ENCODE measurements at regions not wholly inside any gene's neighbourhood (a gene's known extent, or its start where the extent isn't known, plus 50 kb on each side); places are given as distances from the start of the nearest gene placed in this dataset.

DNA sequence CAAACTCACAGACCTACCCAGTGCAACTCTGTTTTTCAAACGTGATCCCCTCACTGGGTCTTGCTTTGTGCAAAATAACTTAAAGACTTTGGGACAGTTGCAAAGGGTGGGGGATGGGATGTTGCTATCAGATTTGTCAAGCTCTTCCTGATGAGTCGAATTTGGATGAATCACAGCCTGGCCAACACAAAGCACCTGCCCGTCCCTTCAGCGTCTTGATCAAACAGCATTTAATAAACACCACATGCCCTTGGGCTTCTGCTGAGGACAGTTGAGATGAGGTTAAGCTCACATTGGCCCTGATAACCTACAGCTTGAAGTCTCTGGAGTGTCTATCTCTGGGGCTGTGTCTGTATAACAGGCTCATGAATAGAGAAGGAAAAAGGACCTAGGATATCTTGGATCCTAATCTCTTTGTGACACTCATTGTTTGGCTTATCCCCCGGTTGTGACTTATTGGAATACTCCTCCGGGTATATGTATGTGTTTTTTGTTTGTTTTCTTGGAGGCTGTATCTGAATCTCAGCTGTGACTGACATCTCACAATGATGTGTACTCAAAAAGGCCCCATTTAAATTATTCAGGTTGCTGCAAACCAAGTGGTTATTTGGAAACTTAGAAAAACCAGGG lies 132.6 kb upstream of the NAMPT start:
- DNase-seq, result no peak

DNA sequence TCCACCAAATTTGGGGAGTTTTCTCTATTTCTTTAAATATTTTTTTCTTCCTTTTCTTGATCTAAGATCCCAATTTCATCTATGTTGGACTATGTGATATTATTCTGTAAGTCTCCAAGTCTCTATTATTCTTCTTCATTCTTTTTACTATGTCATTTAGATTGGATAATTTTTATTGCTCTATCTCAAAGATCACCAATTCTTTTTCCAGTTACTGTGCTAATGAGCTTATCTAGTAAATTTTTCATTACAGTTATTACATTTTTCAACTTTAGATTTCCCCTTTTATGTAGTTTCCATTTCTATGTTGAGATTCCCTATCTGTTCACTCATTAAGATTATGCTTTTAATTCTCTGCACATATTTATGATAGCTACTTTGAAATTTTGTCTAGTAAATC lies 131.6 kb upstream of the NAMPT start:
- DNase-seq, result no peak

DNA sequence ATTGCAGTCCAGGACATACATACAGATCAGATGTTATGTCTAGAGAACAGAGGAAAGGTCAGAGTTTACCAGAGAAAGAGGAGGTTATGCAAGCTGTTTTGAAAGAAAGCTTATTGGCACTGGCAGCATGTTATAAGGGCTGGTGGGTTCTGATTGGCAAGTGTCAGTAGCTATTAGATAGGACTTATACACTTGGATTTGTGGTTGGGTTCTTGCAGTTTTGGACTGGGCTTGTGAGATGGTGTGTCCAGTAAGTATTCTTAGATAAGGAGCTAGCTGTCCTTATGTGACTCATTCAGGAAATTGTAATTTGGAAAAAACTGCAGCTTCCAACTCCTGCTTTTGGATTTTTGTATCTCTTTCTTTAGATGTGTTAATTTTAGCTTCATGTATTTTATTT lies 130.7 kb upstream of the NAMPT start:
- DNase-seq, result no peak

DNA sequence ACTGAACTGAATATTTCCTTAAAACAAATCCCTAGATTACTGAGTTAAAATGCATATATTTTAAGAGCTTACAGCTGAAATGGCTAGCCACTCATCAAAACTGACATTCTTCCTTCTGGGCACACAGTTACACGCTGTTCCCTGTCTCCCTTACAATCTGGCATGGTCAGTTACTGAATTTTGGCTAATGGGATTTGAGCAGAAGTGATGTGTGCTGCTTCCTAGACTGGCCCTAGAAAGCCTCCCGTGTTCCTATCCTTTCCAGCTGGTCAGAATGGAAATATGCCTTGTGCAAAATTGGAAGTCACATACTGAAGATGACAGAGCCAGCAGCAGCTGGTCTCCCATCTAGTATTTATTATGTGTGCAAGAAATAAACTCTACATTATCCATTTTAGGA lies 128.7 kb upstream of the NAMPT start:
- no peak for DNase-seq

DNA sequence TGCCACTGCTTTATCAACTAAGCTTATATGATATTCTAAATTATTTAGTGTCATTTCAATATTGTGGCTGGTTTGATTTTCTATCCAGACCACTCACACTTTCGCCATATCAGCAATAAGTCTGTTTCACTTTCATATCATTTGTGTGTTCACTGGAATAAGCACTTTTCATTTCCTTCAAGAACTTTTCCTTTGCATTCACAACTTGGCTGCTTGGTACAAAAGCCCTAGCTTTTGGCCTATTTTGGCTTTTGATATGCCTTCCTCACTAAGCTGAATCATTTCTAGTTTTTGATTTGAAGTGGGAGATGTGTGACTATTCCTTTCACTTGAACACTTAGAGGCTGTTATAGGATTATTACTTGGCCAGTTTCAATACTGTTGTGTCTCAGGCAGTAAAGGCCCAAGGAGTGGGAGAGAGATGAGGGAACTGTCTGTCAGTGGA lies 120.9 kb upstream of the NAMPT start:
- no peak for DNase-seq

DNA sequence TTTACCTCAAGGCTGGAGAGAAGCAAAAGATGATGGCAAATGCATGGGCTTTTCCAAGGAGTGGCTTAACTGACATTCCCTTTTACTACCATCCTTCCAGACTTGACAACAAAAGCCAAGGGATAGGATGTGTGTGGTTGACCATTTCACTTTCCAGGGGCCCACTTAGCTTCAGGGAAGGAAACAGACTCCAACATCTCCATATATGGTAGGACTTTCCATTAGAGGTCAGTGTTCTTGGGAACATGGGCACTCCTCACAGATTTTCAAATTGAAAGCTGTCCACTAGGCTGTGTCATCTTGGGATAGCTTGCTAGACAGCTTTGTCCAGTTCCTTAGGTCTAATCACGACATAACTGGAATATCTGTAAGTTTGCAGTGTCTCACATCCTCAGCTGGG lies 118.1 kb upstream of the NAMPT start:
- no peak for DNase-seq

DNA sequence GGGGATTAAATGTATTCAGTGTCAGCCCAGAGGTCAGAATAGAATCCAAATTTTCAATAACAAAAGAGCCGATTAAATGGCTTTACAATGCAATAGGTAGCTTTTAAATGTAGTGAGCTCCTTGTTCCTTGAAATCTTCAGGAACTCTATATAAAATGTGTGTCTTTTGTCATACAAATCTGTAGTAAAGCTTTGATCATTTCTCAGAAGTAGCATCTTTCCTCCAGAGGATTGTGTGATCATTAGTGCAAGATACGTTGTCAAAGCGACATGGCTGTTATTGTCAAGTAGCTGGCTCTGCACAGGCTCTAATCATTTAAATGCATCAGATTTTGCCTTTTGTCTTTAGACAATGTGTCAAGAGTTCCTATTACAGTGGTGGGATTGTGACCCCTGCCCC lies 116.1 kb upstream of the NAMPT start:
- no peak for DNase-seq

DNA sequence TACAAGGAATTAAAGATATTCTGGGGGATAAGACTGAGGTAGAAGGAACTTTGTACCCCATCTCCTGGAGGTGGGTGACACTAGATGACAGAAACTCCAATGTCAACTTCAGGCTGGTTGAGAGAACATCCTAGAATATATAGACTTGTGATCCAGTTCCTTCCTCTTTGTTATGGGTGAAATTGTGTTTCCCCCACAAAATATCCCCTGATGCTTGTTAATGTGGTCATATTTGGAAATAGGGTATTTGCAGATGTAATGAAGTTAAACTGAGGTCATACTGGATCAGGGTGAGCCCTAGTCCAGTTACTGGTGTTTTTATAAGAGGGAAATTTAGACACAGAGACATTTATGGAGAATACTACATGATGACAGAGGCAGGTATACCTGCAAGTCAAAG lies 114.0 kb upstream of the NAMPT start:
- DNase-seq, result no peak

DNA sequence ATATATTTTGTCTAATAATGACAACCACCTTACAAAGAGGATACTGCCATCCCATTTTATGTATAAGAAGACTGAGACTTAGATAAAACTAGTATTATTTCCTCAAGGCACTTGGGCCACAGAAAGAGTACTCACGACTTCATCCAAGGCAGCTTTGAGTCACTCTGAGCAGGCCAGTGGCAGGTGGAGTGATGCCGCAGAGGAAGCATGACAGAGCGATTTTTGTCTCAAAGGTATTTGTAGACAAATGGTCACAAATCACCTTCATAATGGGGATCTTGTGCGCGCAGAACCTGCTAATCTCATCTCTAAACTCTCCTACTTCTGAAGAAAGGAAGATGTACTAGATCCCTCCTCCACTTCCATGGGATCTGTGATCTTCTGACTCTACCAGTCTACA lies 113.2 kb upstream of the NAMPT start:
- DNase-seq, result no peak

DNA sequence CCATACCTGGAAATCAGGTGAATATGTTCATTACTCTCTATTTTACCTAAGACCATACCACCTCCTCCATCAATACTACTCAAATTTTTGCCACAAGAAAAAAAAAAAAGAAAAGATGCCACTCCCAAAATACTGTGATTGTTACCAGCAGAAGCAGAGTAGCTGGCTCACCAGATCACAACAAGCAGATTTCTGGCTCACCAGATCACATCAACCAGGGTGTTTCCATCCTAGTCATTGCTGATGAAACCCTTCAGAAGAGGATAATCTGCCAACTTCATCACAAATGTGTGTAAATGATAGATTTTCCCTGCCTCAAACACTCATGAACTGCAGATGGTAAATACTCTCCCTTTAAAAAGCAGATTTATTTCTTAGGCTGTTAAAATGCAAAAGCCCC lies 109.7 kb upstream of the NAMPT start:
- no peak for DNase-seq

DNA sequence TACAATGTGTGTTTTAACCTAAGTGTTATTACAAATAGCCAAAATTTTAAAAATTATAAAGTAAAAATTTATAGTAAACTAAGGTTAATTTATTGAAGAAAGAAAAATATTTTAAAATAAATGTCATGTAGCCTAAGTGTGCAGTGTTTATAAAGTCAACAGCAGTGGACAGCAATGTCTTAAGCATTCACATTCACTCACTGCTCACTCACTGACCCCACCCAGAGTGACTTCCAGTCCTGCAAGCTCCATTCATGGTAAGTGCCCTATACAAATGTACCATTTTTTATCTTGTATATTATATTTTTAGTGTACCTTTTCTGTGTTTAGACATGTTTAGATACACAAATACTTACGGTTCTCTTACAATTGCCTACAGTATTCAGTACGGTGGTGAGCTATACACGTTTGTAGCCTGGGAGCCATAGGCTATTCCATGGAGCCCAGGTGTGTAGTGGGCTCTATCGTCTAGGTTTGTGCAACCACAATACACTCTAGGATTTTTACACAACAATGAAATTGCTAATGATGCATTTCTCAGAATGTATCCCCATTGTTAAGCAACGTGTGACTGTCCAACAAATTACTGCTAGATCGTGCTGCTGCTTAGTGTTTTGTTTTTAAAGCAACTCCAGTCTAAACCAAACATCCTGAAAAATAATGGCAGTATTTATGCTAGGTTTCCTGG lies 108.9 kb upstream of the NAMPT start:
- DNase-seq, result no peak

DNA sequence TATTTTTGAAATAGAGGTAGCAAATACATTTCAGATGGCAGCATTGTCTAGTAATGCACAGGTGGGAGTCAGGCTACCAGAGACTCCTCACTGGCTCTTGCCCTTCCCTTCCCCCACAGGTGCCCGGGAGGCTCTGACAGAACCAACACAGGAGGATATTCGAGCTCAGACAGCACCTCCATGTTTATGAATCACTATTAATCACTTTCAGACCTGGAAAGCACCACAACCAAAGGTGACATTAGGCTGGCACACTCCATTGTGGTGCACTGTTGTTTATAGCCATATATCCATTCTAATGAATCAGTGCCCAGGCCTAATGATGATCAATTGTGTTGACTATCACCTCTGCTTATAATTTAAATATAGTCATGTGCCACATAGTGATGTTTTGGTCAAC lies 107.8 kb upstream of the NAMPT start:
- no peak for DNase-seq

DNA sequence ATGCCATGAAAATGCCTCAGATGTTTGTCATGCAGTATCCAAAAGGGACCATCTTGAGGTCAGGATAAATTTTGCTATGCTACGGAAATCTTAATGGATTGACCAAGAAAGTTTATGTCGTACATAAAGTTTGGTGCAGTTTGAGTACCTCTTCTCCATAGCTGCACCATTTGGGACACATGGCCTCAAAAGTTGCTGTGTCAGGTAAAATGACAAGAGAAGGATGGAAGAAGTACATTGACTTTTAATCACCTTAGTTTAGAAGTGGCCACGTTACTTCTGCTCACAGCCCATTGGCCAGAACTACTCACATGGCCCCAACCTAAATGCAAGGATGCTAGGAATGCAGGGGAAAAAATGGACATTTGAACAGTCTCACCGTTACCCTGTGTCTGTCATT lies 107.4 kb upstream of the NAMPT start:
- DNase-seq, result no peak

DNA sequence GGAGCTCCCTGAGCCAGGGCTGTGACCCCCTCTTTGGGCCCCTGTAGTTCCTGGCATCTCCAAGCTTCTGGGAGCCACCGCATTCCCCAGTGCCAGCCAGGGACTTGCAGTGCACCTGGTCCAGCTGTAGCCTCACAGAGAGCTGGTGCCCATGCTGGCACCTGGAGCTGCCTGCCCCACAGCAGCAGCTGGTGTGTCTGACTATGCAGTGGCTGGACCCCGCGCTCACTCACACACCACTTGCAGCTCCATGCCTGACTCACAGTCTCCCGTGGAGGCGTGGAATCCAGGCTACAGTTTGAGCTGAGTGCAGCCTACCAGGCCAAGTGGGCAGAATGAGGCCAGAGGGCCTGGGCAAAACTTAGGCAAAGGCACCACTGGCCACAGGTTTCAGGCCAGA lies 102.2 kb upstream of the NAMPT start:
- DNase-seq, result no peak

DNA sequence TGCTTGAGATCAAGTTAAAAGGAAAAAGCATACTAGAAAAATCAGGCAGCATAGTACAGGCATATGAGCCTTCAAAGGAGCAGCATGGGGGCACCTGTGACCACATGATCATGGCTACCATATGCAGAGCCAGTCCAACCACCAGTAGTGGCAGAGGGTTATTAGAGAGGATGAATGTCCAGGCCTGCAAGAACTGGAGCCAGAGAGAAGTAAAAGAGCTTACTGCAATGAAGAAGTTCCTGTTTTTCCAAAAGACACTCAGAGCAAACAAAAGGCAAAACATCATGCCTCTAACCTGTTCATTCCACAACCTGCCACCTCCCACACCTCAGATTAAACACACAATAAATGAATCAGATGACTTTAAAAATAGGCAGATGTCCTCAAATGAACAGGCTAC lies 99.6 kb upstream of the NAMPT start:
- no peak for DNase-seq

DNA sequence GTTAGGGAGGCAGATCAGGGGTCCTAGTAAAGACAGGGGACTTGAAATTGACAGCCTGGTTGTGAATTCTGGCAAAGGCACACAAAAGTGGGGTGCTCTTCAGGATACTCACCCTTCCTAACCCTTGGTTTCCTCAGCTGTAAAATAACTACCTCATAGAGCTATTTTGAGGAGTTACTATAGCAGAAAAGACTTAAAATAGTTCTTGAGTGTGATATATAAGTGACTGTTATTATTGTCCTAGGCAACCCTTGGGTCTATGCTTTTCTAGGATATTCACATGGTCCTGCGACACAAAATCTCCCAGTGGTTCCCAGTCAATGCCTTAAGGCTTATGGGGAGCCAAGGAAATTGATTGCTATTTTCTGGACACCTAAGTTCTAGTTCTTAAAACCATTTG lies 98.1 kb upstream of the NAMPT start:
- no peak for DNase-seq

DNA sequence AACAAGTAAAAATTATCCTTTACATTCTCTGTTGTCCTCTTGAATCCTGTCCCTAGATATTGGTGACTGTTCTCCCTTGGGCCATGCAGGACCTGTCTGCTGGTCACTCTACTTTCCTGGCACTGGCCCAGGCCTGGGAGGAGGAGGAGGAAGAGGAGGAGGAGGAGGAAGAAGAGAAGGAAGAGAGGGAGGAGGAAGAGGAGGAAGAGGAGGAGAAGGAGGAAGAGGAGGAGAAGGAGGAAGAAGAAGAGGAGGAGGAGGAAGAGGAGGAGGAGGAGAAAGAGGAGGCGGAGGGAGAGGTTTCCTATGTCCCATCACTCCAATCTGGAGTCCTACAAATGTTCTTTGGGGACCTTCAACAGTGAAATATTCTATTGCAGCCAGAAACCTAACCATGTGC lies 97.3 kb upstream of the NAMPT start:
- no peak for DNase-seq

DNA sequence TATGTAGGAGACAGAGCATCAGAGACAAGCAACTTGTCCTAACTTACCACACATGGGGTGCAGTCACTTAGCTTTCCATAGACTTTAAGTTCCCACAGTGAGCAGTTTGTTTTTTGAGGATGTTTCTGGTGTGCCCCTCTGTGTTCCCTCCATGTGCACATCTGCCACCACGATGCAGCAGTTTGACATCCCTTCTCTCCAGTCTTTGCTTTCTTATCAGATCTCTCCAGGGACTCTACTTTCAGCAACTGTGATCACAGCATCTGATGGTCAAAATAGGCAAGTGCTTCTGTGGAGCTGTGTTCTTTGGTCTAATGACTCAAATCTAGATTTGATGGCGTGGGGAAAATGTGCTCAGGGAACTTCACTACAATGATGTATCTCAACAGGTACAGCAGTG lies 96.5 kb upstream of the NAMPT start:
- DNase-seq, result no peak

DNA sequence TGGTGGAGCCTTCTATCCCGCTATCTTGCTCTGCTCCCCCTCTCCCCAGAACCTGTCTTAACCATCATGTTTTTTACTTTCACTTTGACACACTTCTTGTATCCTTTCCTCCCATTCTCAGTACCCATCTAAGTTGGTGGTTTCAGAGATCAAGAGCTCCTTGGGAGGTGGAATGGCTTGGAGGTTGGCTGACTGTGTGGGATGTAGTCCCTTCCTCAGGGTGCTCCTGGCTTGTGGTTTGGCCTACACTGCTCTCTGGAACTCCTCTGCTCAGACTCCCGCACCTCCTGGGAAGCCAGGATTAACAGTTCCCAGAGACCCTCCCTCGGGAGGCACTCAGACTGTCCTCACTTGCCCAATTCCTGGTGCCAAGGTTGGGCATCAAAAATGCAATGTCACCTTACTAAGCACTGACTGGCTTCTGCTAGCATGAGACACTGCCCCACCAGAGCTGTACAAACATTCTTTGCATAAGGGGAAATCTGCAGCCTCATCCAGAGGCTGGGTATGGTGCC lies 93.1 kb upstream of the NAMPT start:
- no peak for DNase-seq

DNA sequence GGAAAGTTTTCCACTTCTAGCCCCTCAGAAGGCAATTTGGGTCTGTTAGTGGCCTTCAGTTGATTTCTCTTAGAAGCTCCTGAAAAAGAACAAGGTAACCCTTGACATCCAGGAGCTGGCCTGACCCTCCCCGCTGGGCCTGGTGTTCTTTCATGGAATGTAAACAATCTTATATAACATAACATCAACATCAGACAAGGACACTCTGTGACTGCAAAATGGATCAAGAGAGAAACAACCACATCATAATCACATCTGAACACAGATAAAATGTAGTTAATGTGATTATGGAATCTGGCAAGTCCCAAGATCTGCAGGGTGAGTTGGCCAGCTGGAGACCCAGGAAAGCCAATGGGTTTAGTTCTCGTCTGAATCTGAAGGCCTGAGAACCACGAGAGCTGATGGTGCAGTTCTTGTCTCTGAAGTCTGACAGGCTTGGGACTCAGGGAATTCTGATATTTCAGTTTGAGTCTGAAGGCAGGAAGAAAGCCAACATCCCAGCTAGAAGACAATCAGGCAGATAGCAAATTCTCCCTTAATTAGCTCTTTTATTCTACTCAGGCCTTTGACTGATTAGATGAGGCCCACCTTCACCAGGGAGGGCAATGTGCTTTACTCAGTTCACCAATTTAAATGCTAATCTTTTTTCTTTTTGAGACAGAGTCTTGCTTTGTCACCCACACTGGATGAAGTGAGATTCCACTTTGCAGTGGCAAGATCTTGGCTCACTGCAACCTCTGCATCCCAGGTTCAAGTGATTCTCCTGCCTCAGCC lies 91.4 kb upstream of the NAMPT start:
- no peak for DNase-seq

DNA sequence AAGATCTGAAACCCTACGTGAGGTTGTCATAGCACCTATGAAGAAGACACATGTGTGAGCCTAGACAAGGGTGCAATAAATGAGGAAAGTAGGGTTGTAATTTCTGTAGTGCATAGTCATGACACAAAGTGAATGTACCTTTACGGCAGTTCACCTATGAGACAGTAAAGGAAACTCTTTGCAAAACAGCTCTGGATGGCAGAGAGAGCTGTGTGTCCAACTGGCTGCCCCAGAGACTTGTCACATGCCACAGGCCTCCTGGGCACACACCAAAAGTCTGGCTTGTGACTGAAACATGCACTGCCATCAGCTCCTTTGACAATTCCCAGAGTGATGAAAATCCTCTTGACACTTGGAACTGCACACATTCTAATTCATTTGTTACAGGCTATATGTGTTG lies 90.7 kb upstream of the NAMPT start:
- no peak for DNase-seq

DNA sequence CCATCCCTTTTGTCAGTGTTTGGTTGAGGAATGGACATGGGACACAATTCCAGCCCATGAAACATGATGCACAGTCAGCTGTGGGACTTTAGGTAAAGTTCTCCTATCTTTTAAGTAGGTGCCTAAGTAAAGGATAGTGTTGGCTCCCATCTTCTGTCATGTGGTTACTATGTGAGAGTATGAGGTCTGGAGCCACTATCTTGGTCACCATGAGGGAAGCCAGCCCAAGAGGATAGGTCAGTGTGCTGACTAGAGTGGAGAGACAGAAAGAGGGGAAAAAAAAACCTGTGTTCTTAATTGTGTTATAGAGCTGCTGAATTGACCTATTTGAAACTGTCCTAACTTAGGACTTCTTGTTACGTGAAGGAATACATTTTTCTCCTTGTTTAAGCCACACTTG lies 89.7 kb upstream of the NAMPT start:
- DNase-seq, result no peak

DNA sequence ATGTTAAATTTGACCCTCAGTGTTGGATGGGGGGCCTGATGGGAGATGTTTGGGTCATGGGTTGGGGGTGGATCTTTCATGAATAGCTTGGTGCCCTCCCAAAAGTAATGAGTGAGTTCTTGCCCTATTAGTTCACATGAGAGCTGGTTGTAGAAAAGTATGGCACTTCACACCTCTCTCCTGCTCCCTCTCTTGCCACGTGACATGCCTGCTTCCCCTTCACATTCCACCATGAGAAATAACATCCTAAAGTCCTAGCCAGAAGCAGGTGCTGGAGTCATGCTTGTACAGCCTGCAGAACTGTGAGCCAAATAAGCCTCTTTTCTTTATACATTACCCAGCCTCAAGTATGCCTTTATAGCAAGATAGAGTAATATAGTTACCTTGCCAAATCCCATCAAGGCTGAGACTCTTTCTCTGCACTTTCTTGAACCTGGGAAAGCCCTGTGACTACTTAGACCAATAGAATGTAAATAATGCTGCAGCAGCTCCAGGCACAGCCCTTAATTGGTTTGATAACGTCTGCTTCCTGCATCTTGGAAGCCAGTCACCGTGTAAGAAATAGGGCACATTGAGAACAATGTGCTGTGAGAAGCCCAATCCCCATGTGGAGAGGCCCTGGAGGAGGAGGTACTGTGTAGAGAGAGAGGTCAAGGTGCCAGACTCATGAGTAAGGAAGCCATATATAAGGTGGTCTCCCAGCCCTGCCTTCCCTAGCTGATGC lies 88.0 kb upstream of the NAMPT start:
- DNase-seq, result no peak

DNA sequence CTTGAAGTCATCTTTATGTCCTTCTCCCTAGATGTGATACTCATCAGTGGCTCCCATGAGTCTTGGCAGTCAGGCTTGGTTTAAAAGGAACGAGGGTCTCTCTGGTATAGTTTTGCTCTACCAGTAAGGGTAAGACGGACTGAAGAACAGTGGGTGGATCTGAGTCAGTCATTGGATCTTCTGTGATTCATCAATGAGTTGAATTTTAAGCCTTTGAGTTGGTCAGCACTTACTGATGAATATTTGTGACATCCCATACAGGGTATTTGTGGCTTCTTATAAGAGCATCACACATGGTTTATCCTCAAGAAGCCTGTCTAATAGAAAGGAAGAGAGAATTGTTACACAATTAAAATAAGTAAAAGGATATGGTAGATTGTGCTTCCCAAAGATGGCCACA lies 87.3 kb upstream of the NAMPT start:
- no peak for DNase-seq

Measured in DMS 273 treated with DMSO at 0.1 percent for 48 hours (cell line).